GM21786 (cell line): ENCODE measurements at regions not wholly inside any gene's neighbourhood (a gene's known extent, or its start where the extent isn't known, plus 50 kb on each side); places are given as distances from the start of the nearest gene placed in this dataset.
"Not testable (repeated sequence)": the region's sequence is repeated elsewhere in the genome, so short reads cannot be mapped to it uniquely, and the experiment has no call there.

ENCODE experiments used
- ATAC-seq: cut with Tn5 transposase; IDR thresholded peaks from one replicate; pipeline ENCODE4 v1.9.1; 2021; ENCODE audit not compliant: unreplicated experiment

DNA sequence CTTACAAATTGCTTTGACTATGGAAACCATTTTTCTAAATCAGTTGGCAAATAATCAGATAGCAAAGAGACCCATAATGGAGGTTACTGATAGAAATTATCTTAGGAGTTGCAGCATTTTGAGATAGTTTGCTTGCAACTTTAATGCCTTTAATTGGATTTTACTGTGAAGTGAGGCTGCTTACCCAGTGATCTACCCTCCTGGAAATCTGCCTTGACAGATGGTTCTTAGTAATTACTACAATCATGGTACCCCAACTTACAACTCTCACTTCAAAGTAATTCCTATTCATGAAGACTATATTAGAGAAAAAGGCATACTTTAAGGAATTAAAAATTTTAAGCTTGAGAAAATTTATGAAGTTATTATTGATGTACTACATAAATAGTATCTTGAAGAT, 1288.6 kb upstream of the CDH2 start:
- no peak for ATAC-seq

DNA sequence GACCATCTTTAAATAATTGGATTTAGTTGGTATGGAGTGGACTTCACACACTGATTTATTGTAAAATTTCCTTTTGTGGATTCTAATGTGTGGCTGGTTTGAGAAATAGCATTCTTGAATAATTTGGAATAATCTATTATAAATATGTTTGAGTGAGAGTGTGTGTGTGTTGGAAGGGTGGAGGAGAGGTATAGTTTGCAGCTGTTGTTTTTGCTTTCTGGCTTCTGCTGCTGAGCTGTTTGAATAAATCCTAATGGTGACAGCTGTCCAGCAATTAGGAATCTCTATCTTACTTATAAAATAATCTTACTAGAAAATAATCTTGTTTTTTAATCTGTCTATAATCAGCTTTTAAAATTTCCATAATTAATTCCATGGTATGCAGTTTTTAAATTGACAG, 1283.0 kb upstream of the CDH2 start:
- no peak for ATAC-seq

GRCh38 chr18:29457316-29457889, 1280.5 kb upstream of the CDH2 start:
- ATAC-seq: no peak

- no peak for ATAC-seq
Measured at GRCh38 chr18:29449424-29449823, 1272.5 kb upstream of the CDH2 start.

- no peak for ATAC-seq
Measured at GRCh38 chr18:29439398-29439797, 1262.5 kb upstream of the CDH2 start.

GRCh38 chr18:29436459-29436858, 1259.5 kb upstream of the CDH2 start:
- ATAC-seq: no peak

- no peak for ATAC-seq
Measured at GRCh38 chr18:29434650-29435049, 1257.7 kb upstream of the CDH2 start.

- no peak for ATAC-seq
Measured at GRCh38 chr18:29430416-29430815, 1253.5 kb upstream of the CDH2 start.

- ATAC-seq: no peak
Measured at GRCh38 chr18:29418136-29418535, 1241.2 kb upstream of the CDH2 start.

- ATAC-seq: no peak
Measured at GRCh38 chr18:29406996-29407395, 1230.1 kb upstream of the CDH2 start.

- ATAC-seq: no peak
Measured at GRCh38 chr18:29397536-29397935, 1220.6 kb upstream of the CDH2 start.

- ATAC-seq: peak; percentile 56
Measured at GRCh38 chr18:29383311-29384273, 1206.7 kb upstream of the CDH2 start.

DNA sequence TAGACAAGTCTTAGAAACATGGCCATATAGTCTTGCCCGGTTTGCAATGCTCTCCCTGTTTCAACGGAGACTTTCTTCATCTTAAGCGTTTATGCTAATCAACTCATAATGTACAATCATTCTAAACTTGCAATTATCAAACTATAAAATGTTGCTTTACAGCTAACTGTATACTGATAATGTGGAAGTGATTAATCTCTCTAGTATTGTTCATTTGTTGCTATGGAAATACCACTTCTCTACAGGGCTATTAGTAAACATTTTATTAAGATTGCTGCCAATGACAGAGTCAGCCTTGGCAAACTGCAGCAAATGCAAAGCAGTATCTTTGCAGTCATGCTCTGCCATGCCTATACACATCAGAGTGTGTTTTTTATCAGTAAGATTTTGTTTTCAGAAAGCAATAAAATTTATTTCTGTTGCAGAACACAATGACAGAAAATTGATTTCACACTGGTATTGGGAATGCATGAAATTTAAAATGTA, 1201.8 kb upstream of the CDH2 start:
- ATAC-seq: no peak

DNA sequence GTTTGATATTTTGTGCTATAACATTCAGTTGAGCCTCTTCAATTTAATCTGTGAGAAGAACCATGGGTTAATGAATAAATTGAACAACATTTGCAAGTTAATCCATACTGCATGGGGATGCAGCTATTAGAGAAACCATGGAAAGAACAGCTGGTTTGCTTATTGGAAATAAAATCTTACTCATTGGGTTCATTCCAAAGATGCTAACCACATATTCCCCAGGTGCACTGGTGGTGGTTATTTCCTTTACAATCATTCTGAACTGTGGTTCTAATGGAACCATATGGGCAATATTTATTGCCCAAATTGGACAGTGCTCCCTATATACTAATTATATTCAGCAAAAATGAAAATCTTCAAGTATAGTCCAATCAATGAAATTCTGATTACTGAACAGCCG, 1200.4 kb upstream of the CDH2 start:
- ATAC-seq: no peak

DNA sequence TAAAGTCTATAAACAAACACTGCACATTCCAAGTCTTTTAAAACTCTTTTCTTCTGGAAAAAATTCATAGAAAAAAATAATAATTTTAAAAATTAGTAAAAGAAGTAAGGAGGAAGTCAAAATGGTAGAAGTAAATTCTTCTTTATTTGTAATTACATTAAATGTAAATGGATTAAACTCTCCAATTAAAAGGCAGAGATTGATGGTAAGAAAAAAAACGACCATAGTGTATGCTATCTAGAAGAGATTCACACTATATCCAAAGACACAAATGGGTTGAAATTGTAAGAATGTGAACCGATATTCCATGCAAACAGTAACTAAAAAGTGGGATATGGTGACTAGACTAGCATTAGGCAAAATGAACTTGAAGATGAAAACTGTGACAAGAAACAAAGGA, 1196.1 kb upstream of the CDH2 start:
- no peak for ATAC-seq

GRCh38 chr18:29361843-29362242, 1184.9 kb upstream of the CDH2 start:
- no peak for ATAC-seq

DNA sequence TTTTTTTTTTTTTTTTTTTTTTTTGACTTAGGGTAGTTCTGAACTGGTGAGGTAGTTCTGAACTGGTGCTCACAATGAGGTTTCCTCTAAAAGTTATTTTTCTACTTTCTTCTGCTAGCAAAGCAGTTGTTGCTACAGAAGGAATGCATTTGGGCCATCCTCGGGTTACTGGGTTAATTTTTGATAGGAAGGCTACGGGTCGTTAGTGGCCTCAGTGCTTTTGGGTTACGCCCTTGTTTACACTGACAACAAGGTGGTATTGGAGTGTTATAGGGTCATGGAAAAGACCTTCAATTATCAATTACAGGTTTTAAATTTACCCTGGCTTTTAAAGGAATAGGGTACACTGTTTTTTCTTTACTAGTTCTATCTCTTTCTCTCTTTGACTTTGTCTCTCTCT, 1183.7 kb upstream of the CDH2 start:
- ATAC-seq: not testable (repeated sequence)

DNA sequence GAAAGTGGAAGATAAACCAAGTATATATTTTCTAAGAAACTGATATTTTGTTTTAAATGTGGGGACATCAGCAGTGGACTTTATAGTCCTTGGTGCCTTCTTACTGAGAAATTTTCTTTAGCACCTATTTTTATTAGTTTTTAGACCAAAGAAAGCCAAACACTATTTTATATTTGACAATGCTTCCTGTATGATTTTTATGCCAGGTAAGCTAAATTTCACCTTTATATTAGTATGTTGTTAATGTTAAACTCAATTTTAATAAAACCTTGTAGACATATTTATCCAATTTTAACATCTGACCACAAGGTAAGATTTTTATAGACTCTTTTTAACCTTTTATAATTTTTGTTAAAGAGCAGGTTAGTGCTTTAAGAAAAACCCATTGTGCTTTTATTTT, 1182.3 kb upstream of the CDH2 start:
- ATAC-seq: not testable (repeated sequence)

GRCh38 chr18:29351171-29351570, 1174.2 kb upstream of the CDH2 start:
- no peak for ATAC-seq

DNA sequence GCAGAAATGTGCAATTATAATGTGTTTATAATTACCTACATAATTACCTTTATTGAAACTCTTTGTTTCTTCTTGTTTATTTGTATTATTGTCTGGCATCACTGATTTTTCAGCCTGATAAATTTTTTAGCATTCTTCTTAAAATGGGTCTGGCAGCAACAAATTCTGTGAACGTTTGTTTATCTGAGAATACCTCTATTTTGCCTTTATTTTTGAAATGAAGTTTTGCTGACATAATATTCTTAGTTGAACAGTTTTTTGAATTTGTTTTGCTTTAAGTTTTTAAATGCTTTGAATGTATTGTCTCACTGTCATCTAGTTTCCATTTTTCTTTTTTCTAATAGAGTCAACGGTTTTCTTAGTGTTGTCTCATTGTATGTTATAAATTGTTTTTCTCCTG, 1152.0 kb upstream of the CDH2 start:
- no peak for ATAC-seq

DNA sequence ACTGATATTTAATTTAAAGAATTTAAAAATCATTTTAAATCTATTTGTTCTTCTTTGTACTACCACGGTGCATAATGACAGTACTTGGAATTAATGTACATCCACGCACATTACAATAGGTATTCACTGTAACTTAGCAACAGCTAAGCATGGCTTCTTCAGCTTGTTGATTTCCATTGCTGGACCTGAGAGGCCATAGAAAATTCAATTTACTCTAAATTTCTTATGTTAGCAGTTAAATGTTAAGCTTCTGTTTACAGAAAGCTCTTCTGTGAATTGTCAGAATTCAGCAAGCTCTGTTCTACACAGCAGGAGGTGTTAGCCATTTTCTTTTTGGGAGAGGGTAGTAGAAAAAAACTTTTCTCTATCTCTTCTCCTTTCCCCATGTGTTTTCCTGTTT, 1149.3 kb upstream of the CDH2 start:
- no peak for ATAC-seq

DNA sequence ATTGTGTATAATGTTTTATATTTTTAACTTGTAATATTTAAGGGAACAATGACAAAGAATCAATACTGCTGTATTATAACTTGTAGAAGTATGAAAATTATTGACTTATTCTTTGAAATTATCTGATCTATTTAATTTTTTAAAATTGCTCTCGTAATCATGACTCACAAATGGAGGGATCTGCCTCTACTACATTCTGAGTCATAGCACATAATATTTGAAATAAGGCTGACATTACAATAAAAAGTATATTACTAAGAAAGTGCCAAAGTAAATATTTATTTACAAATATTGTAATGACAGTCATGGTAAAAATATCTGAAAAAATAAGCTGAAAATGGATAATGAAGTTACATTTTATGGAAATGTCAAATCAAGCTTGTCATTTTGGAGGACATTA, 1144.6 kb upstream of the CDH2 start:
- no peak for ATAC-seq
